NCI-H1105 (cell line): ENCODE measurements at regions not wholly inside any gene's neighbourhood (a gene's known extent, or its start where the extent isn't known, plus 50 kb on each side); places are given as distances from the start of the nearest gene placed in this dataset.

Experiments used
- DNase-seq: peaks from one replicate; lab custom pipeline; 2025; lab: John Stamatoyannopoulos, UW

DNA sequence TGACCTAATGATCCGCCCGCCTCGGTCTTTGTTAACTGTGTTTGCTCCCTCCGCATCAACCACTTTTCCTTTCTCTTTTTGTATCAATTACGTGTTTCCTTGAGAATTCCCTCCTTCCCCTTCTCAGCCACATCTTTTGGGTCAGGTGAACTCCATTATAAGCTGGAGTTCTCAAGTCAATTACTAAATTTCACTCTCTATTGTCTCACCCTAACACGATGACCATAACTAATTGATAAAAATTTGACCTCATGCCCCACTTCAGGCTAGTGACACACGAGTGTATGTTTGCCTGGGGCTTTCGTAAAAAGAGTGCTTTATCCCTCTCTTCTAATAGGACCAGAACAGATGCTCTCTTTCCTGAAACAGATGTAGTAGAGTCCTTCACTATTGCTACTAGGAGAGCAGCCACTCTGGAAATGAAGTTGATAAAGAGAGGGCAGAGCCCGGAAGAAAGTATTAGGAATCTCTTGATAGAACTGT lies 403.6 kb upstream of the ANXA10 start:
- DNase-seq = no peak

DNA sequence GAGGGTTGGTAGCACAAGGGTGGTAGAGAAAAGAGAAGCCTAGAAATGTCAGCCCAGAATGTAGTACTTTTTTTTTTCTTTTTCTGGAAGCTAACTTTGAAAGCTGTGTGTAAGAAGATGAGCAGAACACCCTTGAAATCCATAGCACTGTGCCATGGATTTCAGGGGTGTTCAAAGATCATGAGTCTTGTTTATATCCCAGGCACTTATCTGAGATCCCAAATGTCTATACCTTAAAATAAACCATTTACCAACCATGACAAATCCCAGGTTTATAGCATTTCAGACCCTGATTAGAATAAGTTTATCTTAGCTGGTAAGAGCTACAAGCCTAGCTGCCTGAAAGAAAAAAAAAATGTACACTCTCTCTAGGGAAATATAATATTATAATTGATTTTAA lies 389.9 kb upstream of the ANXA10 start:
- no peak for DNase-seq

DNA sequence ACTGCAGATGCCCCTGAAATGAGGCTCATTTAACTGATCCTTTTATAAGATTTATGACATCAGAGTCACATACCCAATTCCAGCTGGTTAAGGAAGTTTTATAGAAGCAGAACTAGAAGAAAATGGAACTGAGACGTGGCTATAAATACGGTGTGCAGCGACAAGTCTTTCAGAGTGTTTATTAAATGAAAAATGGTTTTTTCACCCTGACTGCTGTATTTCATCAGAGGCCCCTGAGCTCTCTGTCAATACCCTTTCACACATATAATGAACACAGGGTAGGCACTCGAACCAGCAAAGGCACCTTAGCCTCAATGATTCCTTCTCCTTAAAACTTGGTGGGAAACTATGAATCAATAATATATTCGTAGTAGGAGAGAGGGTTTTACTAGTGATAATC lies 380.8 kb upstream of the ANXA10 start:
- DNase-seq = no peak

DNA sequence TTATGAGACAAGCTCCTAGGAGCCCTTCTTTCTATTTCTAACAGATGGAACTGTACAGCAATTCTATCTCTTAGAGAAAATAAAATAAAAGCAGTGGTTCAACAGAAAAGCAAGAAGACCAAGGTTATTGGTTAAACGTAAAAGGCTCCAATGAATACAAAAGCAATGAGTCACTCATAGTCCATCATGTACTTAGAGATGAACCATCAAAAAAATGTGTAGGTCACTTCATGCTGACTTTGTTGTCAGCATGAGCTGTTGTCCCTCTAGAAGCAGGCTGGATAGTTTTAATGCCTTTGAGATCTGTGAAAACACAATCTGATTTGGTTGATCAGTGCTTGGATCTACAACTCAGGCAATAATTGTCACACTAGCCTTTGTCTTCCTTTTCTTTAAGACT lies 378.6 kb upstream of the ANXA10 start:
- DNase-seq = no peak

DNA sequence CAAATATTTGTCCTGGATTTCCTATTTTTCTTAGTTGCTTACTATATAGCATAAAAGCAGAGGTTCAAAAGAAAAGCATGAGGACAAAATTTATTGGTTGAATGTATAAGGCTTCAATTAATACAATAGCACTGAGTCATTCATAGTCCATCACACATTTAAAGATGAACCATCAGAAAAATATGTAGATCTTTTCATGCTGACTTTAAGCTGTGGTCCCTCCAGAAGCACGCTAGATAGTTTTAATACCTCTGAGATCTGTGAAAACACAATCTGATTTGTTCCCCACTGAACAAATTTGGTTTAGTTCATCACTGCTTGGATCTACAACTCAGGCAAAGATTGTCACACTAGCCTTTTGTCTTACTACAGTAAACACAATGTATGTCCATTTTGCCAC lies 377.2 kb upstream of the ANXA10 start:
- no peak for DNase-seq

DNA sequence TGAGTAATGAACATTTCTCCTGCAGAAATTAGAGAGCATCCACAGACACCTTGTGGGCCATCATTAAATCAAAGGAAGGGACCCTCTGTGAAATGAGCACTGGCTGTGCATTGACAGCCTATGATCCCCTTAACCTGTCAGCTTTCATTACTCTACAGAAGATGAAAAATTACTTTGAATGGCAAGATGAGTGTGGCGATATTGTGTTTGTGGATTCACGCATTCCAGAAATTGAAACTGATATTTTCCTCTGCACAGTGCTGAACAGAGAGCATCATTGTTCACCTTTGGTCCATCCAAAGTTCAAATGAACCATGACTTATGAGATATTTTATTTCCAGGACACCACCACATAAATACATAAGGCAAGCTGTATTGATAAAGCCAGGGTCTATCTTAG lies 374.8 kb upstream of the ANXA10 start:
- DNase-seq = no peak

DNA sequence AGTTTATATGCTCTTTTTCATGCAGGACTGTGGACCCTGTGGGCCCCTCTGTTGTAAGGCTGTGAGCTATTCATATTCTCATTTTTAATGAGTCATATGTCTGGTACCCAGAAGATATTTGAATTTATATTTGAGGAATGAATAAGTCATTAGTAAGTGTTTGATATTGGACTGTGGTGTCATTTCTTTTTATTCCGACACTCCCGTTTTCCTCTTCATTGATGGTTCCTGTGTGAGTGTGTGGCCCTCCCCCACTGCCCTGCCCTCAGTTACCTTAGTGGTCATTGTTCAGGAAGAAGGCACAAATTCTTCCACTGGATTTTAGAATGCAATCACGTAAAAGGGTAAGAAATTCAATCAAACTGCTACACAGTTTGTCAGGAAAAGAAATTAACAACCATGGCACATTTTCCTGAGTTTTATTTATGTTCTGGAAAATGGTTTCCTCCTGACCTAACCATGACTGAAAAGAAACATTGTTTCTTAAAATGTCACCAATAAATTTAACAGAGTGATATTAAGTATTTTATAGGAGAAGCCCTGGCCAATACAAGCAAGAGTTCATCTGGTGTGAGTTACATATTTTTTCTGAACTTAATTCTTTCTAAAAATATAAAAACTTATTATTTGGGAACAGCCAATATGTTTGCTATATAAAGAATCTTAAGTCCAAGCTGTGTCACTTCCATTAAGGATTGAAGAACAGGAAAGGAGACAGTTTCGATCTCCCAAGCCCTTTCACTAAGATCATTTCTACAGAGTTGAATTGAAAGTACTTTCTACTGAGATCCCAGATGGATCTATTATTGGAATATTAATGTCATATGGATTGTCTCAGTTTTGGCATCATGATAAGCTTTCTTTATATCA lies 370.5 kb upstream of the ANXA10 start:
- DNase-seq = no peak

DNA sequence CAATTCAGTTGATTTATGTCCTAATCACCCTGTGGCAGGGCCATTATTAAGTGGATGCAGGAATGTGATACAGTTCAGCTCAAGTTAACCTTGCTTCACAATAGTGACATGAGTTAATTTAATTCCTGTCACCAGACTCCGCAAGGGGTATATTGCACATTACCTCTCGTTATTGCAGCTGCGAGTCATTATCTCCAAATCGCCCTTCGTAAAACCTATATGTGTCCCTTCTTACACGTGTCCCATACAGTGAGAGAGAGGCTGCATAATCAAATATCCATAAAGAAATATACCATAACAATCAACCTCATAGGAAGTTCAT lies 369.9 kb upstream of the ANXA10 start:
- no peak for DNase-seq

DNA sequence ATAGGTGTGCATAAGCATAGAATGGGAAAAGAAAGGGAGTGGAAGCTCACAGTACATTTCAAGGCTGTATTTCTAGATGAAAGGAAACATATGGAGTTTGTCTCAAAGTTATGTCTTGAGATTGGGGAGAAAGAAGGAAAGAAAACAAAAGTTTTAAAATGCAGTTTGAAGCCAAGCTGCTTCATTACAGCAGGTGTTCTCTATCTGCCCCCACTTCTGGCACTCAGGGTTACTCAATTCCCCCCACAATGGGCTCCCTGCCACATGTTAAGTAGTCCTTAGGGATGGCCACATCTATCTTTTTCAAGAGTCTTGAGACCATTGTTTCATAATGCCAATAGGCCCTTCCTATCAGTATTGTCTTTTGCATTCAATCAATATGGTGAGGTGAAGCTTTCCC lies 367.4 kb upstream of the ANXA10 start:
- no peak for DNase-seq

DNA sequence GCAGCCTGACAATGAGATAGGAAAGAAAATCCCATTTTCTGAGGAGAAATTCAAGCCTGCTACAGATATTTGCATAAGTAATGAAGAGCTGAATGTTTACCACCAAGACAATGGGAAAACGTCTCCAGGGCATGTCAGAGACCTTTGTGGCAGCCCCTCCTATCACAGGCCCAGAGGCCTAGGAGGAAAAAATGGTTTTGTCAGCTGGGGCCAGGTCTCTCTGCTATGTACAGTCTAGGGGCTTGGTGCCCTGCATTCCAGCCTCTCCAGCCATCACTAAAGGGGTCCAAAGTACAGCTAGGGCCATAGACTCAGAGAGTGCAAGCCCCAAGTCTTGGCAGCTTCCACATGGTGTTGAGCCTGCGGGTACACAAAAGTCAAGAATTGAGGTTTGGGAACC lies 361.6 kb upstream of the ANXA10 start:
- no peak for DNase-seq

DNA sequence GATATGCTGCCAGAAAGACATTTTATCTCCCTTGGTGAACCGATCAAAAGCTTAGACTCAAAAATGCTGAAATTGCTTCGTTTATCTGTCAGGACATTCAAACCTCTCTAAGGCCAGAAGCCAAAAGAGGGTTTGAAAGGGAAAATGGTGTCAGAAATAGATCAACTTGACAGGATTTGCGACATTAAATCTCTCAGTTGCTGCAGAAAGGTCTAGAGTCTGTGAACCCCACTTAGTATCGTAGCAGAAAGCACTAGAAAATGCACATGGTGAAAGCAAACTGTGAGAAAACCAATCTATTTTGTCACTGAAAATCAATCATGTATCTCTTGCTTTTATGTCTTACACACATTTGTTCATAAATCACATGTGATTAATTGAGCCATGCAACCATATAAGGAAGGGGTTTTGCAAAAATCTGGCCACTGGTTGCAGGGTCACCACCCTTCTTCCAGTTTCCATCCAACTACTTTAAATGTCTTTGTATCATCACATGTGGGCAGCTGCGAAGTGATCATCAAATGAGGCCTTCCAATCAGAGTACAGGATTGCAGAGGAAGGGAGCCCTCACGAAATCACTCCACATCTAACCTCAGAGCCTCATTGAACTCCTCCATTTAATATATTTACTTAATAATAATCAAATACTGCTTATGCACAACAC lies 347.2 kb upstream of the ANXA10 start:
- no peak for DNase-seq

DNA sequence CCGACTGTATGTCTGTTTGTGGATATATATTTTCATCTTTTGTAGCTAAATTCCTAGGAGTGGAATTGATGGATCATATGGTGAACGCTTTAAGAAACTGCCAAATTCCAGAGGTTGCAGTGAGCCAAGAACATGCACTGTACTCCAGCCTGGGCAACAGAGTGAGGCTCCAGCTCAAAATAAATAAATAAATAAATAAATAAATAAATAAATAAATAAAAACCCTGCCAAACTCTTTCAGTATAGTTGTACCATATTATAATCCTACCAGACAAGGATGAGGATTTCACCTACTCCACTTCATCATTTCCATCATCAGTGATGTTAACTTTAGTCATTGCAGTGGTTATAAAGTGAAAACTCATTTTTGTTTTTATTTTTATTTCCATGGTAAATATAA lies 325.1 kb upstream of the ANXA10 start:
- DNase-seq = no peak

DNA sequence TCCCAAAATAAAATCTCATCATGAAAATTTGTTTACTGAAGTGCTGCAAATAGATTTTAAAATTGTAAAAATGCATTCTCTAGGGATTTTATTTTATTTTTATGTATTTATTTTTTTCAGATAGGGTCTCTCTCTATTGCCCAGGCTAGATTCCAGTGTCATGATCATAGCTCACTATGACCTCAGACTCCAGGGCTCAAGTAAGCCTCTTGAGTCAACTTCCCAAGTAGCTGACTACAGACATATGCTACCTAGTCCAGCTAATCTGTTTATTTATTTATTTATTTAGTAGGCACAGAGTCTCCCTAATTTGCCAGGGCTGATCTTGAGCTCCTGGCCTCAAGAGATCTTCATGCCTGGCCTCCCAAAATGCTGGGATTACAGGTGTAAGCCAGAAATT lies 317.7 kb upstream of the ANXA10 start:
- no peak for DNase-seq

DNA sequence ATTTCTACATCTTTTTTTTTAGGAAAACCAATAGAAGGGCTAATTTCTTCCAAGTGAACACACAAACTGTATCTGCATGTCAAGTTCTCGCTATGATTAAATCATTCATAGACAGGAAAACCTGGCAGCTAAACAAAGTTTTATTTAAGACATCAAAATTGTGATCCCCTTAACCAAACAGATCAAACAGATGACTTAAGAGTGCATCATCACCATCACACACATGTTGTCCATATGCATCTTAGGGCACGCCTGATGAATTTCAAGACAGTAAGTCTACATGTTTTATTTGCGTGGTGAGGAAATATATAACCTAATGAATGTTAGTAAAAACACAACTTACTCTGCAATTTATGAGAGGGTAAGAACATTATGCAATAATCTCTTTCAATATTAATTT lies 317.0 kb upstream of the ANXA10 start:
- DNase-seq = no peak

DNA sequence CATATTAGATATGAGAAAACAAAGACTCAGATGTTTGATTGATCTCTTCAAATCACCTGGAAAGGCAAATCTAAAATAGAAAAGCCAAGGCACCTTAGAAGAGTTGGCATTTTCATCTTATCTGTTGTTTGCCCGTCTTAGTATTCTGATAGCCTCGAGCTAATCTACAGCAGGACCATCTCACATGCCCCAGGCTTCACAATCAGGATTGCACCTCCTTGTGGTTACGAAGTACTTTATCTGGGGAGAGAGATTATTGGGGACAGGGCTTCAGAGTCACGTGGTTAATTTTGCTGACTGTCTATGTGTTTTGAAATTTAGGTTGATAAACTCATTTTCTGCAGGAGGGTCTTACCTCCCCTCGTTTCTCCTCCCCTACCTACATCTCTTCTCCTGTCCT lies 313.1 kb upstream of the ANXA10 start:
- no peak for DNase-seq

DNA sequence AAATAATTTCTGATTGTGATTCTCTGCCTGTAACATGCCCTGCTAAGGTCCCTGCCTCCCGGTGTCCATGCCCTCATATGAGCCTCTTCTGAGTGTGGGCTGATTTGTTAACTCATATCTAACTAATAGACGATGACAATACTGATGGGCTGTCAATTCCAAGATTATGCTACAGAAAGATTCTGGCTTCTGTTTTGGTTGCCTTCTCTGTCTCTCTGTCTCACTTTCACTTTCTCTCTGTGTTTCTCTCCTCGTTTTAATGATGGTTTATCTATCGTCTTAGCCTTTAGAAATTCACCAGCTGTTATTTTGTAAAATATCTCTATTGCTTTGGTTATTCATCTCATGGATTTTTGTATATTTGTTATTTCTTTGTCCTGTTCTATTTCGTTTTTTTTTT lies 312.5 kb upstream of the ANXA10 start:
- no peak for DNase-seq

DNA sequence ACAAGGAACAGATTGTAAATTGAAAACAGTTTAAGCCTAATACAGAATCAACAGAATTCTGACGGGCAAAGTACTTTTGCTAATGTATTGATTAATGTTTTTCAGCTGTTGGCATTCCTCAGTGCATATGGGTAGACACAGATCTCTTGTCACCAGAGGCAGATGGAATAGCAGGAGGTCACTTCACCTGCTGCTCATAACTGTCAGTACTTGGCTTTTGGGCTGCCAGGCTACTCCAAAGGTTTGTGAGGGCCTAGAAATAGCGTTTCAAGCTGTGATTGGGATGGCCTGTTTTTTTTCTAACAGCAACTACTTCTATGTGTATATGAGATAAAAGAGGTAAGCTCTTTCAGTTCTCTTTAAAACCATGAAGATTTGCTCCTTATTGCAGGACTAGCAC lies 307.5 kb upstream of the ANXA10 start:
- no peak for DNase-seq

DNA sequence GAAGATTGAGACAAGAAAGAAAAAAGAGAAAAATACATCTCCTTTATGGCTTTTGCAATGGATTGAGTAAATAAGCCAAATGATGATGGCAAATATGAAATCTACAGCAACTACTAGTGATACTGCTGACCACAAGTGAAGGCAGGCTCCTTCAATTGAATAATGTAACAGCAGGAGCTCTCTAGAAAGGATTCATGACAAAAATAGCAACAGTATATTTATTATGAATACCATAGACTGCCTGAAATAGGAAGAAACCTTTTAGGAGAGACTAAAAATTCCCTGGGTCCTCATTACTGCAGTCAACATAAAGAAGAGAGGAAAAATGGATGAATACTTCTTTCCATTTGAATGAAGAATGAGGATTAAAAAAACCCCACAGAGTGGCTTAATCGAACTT lies 306.8 kb upstream of the ANXA10 start:
- DNase-seq = no peak

DNA sequence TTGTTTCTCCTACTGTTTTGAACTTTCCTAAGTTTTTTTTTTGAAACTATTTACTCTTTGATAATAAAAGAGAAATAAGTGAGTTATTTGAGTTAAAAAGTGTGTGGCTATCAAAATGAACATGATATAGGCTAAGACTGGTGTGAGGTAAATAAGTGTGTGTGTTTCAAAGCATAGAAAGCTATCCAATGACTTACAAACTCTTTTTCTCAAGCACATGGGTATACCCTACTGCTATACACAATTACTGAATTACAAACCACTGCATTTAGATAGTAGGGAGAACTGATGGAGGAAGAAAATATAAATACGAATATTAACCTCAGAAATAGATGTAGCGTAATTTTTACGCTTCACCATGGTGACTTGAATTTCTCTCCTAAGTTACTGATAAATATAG lies 305.8 kb upstream of the ANXA10 start:
- no peak for DNase-seq

DNA sequence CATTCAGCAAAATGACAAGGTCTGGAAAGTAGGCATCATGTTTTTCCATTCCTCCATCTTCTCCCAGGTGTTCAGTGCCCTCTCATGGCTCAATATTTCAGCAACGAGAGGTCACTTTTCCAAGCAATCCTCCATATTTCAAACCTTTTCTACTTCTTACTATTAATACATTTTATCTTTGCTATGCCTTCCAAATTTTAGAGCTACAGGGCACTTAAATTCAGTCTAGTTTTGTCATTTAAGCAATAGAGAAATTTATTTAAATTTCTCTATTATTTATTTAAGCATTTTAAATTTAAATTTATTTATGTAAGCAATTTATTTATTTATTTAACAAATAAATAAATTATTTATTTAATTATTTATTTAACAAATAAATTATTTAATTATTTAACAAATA lies 305.1 kb upstream of the ANXA10 start:
- DNase-seq = no peak

DNA sequence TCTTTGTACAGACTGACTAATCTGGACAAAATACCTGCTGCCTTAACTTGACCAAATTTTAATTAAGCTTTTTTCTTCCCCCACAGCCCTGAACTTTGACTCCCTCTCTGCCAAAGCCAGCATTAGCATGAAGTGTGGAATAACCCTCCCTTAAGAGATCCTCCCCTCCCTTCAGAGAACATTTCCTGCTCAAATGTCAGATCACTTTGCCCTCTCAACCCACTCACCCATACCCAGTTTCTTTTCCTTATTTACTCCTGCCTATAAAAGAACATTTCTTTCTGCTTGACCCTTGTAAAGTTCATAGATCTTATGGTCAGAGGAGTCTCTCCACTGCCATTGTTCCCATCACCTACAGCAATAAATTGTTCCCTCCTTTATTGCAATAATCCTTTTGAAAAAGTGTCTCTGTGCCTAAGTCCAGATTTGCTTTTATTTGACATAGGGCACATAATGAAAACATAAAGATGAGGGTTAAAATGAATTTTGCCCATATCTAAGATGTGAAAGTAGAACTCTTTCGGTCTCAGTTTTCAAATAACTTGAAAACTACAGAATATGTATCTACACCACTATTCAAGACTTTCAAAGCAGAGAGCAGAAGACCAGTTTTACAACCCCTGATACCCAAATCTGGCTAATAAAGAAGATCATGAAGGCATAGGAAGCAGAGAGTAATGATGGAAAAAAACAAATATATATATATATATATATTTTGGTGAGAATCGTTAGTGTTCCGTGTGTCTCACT lies 289.7 kb upstream of the ANXA10 start:
- no peak for DNase-seq

DNA sequence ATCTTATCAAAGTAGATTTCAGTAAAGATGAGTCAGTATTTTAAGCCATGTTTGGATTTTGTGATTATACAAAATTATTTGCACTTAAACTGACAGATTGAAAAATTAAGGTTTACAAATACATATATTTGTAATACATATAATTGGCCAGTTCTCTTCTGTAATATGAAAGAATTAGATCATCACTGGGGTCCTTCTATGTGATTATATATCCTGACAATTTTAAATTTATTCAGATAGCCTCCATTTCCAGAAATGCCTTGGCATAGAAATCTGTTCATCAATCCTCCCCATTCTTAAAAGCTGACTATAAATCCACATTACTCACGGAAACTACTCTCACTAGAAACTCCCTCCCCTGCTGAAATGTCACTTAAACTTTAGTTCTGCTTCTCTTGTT lies 280.4 kb upstream of the ANXA10 start:
- DNase-seq = no peak

DNA sequence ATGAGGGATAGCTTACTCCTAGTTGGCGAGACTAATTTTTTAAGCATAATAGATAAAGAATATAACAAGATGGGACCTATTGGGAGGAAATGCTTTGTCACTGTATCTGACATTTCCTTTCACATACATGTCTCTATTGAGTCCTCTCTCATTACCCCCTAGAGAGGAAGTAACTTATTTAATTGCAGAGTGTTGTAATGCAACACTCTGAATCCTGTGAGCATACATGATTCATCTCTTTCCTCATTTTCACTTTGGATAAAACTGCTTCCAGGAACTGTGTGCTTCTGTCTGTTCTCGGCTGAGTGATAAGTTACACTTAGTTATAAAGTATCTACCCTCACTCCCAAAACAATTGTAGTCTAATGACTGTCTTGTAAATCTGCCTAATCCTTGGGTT lies 266.1 kb upstream of the ANXA10 start:
- no peak for DNase-seq
